Common myeloid progenitor, CD34-positive (primary cell): ENCODE measurements at regions not wholly inside any gene's neighbourhood (a gene's known extent, or its start where the extent isn't known, plus 50 kb on each side); places are given as distances from the start of the nearest gene placed in this dataset.

ENCODE experiments used
- CTCF ChIA-PET: fragments of 350-600 bp; sonication (Branson Sonifier 250); formaldehyde crosslinking; loops from one replicate; lab custom pipeline; 2021; ENCODE audit warnings: antibody characterized with exemption; lab: Charles Lee
- POLR2A ChIA-PET: fragments of 350-600 bp; sonication (Branson Sonifier 250); formaldehyde crosslinking; loops from one replicate; lab custom pipeline; 2021; ENCODE audit warnings: antibody characterized with exemption; lab: Charles Lee
- DNase-seq, 3 donors: peaks; one replicate each; pipeline versions ENCODE4 v3.0.0 to v3.0.0-alpha.2; 2013
- H3K27ac ChIP-seq, 2 experiments: 1 replicate in 1 of 2; 2 replicates in 1 of 2; pipeline ENCODE4 v1.7.0; 2013; ENCODE audit warnings: inconsistent platforms in 2 of 2, low read length in 2 of 2, mild to moderate bottlenecking in 2 of 2, low read depth in 1 of 2, moderate library complexity in 1 of 2; ENCODE audit not compliant: severe bottlenecking in 2 of 2, insufficient read depth in 1 of 2, poor library complexity in 1 of 2
- H3K27me3 ChIP-seq, 5 experiments: replicated peaks in 2 of 5; 1 replicate in 3 of 5; 2 replicates in 2 of 5; pipeline versions ENCODE4 v1.6.1 to v1.7.0; 2013; ENCODE audit warnings: low read length in 4 of 5, mild to moderate bottlenecking in 2 of 5, moderate library complexity in 2 of 5, inconsistent platforms in 1 of 5; ENCODE audit not compliant: insufficient read depth in 5 of 5, control insufficient read depth in 4 of 5
- H3K36me3 ChIP-seq, 4 experiments: 1 replicate in 2 of 4; 2 replicates in 2 of 4; pipeline versions ENCODE4 v1.6.1 to v1.7.0; 2013; ENCODE audit warnings: low read length in 3 of 4, control low read depth in 1 of 4, mild to moderate bottlenecking in 1 of 4; ENCODE audit not compliant: control insufficient read depth in 4 of 4, insufficient read depth in 4 of 4
- H3K4me1 ChIP-seq, 4 experiments: 1 replicate in 3 of 4; 2 replicates in 1 of 4; pipeline versions ENCODE4 v1.6.1 to v1.7.1; 2013; ENCODE audit warnings: low read length in 3 of 4, mild to moderate bottlenecking in 3 of 4, control low read depth in 1 of 4, inconsistent platforms in 1 of 4, moderate library complexity in 1 of 4; ENCODE audit not compliant: control insufficient read depth in 4 of 4, insufficient read depth in 4 of 4; ENCODE audit errors: control extremely low read depth in 1 of 4
- H3K4me3 ChIP-seq, 7 experiments: 1 replicate in 4 of 7; 2 replicates in 3 of 7; pipeline versions ENCODE4 v1.5.1 to v1.7.0; 2013; ENCODE audit warnings: mild to moderate bottlenecking in 7 of 7, low read length in 6 of 7, moderate library complexity in 6 of 7, inconsistent platforms in 2 of 7, low read depth in 2 of 7, control low read depth in 1 of 7; ENCODE audit not compliant: insufficient read depth in 4 of 7, control insufficient read depth in 1 of 7; ENCODE audit errors: extremely low read depth in 1 of 7
- H3K9me3 ChIP-seq, 5 experiments: 1 replicate in 4 of 5; 2 replicates in 1 of 5; pipeline versions ENCODE4 v1.6.1 to v1.7.1; 2013; ENCODE audit warnings: low read length in 4 of 5, mild to moderate bottlenecking in 2 of 5, inconsistent platforms in 1 of 5, low read depth in 1 of 5, moderate library complexity in 1 of 5; ENCODE audit not compliant: control insufficient read depth in 4 of 5, insufficient read depth in 2 of 5; ENCODE audit errors: control extremely low read depth in 1 of 5
- WGBS: methylation state at CpG from one replicate; pipeline ENCODE4 v1.1.5; 2013; ENCODE audit not compliant: insufficient coverage; 5-methylcytosine and 5-hydroxymethylcytosine counted together

DNA sequence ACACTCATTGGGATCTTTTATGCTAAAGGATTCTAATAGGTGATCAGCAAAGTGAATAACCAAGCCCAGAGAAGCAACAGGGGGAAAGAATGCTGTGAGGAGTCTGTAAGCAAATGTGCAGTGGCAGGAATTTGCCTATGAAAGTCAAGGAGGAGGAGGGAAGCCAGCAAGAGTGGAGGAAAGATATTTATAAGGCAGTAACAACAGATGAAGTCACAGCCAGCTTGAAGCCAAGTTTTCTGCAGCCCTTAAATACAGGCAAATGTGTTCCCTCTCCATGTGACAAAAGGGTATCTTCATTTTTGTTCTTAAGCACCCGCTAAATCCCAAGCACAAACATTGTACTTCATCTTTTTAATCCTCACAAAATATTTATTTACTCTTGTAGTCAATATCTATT lies 275.0 kb upstream of the CLNK start:
- H3K4me1 ChIP-seq: peaks cover 6 to 12% (median 8%) of the 10 kb centered on the region in 4 experiments
- POLR2A ChIA-PET: interaction anchor here (0.6 kb wide), 1 partner anchor 52 kb away, joined by 4 read pairs; no protein-coding TSS in a partner anchor
- no CpG with 5 or more reads among the region's 1 CpG for WGBS

DNA sequence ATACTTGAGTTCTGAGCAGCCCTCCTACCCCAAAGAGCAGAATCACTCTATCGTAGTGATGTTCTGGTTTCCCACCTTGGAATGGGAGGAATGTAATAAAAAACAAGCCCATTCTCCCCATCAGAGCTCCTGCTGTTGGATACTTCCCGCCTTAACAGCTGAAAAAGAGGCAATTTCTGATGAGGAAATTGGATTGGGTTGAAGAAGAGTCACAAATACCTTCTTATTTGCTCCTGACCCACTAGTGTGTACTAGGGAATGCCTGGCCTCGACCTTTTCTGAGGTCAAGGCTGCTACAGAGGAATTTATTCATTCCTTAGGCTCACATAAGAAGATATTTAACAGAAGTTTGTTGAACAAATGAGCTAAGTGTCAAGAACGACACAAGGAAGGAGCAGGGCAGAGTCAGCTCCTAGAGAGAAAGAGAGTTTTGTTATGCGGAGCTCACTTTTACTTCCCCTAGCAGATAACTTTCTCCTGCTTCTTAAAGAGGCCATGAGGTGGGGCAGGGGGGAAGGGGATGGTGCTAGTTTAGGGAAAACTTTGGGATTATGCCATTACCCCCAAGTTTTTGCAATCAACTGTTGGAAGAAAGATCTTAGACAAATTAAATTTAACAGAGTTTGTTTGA lies 273.8 kb upstream of the CLNK start:
- 90% methylated on average over 3 of the region's 5 CpGs for WGBS
- no peaks in the 10 kb centered on the region for H3K36me3 ChIP-seq
- POLR2A ChIA-PET: no interaction called here
- H3K27ac ChIP-seq: no peak overlapping the region
- CTCF ChIA-PET: interaction anchor here (4.1 kb wide), 1 partner anchor 11 kb away, joined by 20 read pairs; no protein-coding TSS in a partner anchor
- H3K4me1 ChIP-seq: peaks cover 7 to 21% (median 12%) of the 10 kb centered on the region in 4 experiments
- no peak for DNase-seq
- no peaks in the 10 kb centered on the region for H3K9me3 ChIP-seq
- H3K27me3 ChIP-seq: no peaks in the 10 kb centered on the region
- H3K4me3 ChIP-seq: no peak overlapping the region

More for the DNA sequence above, 275.0 kb upstream of the CLNK start:
- CTCF ChIA-PET: interaction anchor here (1.1 to 4.1 kb wide), 2 partner anchors 10 to 15 kb away, joined by 3 to 20 read pairs; no protein-coding TSS in a partner anchor
- Histone ChIP-seq H3K36me3 (no peaks in the 10 kb centered on the region), H3K9me3 (no peaks in the 10 kb centered on the region), H3K27me3 (no peaks in the 10 kb centered on the region), H3K27ac (no peak overlapping the region), H3K4me3 (no peak overlapping the region)
- no peak for DNase-seq

DNA sequence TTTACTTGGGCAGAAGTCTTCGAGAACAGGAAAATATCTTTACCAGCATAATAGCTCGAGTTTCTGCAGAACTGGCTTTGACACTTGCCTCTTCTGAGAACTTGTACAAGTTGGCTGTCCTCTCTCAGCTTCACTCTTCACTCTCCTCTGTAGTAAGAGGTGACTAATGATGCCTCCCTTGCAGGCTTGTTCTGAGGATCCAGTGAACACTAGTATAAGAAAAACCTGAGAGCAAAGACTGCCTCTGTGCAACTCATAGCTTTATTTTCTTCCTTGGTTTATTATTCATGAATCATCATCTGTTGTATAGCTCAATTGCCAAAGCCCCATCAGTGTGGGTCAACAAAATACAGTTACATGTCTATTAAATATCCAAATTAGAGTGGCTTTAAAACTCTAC lies 266.7 kb upstream of the CLNK start:
- Histone ChIP-seq H3K4me3 (no peak overlapping the region), H3K9me3 (peaks cover 0 to 3% (median under 1%) of the 10 kb centered on the region in 5 experiments), H3K4me1 (peaks cover 7 to 21% (median 12%) of the 10 kb centered on the region in 4 experiments), H3K27me3 (no peaks in the 10 kb centered on the region), H3K36me3 (no peaks in the 10 kb centered on the region), H3K27ac (no peak overlapping the region)
- POLR2A ChIA-PET: no interaction called here
- 95% methylated on average over 2 of the region's 2 CpGs for WGBS
- DNase-seq: peak in 1 of 3 donors; percentile 10
- CTCF ChIA-PET: interaction anchor here (1.3 kb wide), 1 partner anchor 22 kb away, joined by 3 read pairs; no protein-coding TSS in a partner anchor

DNA sequence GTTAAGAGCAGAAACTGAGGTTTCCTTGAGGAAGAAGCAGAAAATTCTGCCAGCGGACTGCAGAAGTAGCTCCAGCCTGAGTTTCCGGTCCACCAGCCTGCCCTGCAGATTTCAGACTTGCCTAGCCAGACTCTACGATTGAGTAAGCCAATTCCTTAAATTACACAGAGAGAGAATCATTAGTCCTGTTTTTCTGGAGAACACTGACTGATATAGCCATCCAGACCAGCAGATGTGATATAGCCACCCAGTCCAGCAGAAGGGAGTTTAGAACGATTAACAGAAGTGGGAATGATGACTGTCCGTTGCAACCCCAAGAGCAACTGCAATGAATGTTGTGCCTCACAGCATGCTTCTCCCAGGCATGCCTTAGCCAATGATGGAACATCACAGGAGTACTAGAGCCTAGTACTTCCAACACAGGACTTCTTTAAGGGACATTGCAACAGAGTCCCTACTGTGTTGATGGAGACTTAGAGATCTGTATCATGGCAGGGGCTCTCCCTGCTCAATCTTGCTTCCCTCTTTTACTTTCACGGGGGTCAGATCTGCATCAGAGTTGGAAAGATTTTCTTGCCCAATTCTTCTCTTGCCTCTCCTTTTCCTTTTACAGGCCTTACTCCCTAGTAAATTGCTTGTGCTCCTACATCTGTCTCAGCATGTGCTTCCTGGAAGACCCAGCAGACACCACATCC lies 264.6 kb upstream of the CLNK start:
- ChIA-PET POLR2A (no interaction called here), CTCF (no interaction called here)
- H3K27me3 ChIP-seq: no peaks in the 10 kb centered on the region
- WGBS: 92% methylated on average over 5 of the region's 6 CpGs
- no peak for DNase-seq
- H3K4me1 ChIP-seq: peaks cover 0 to 8% (median 0%) of the 10 kb centered on the region in 4 experiments
- H3K4me3 ChIP-seq: no peak overlapping the region
- no peaks in the 10 kb centered on the region for H3K36me3 ChIP-seq
- H3K27ac ChIP-seq: no peak overlapping the region
- peaks cover 0 to 3% (median 2%) of the 10 kb centered on the region in 5 experiments for H3K9me3 ChIP-seq

- ChIA-PET POLR2A (no interaction called here), CTCF (no interaction called here)
- H3K9me3 ChIP-seq: peaks cover 0 to 4% (median 3%) of the 10 kb centered on the region in 5 experiments
- no peak overlapping the region for H3K4me3 ChIP-seq
- no peak overlapping the region for H3K27ac ChIP-seq
- H3K27me3 ChIP-seq: no peaks in the 10 kb centered on the region
- no peaks in the 10 kb centered on the region for H3K36me3 ChIP-seq
- WGBS: 97% methylated on average over 4 of the region's 4 CpGs
- H3K4me1 ChIP-seq: no peaks in the 10 kb centered on the region
- DNase-seq: no peak
Observed at GRCh38 chr4:10947898-10948297, 263.3 kb upstream of the CLNK start.

DNA sequence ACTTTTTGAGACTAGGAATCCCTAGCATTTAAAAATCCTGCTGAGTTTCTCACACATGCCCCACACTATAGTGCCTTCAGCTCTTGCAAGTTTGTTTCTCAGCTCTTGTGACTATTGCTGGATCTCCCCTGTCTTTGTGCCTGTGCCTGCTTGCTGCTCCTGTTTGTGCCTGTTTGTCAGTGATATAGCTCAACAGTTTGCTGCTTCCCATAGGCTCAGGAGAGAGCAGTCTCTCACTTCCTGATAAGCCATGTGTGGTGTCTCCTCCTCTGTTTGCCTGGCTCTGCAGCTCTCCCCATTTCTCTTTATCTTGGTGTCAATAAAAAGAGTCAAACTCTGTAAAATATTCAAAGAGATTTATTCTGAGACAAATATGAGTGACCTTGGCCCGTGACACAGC lies 259.8 kb upstream of the CLNK start:
- ChIA-PET CTCF (interaction anchor here (1.3 kb wide), 1 partner anchor 16 kb away, joined by 3 read pairs; no protein-coding TSS in a partner anchor), POLR2A (no interaction called here)
- H3K4me1 ChIP-seq: no peaks in the 10 kb centered on the region
- peaks cover 0 to 25% (median 15%) of the 10 kb centered on the region in 5 experiments for H3K9me3 ChIP-seq
- H3K36me3 ChIP-seq: no peaks in the 10 kb centered on the region
- WGBS: no CpG with 5 or more reads among the region's 1 CpG
- no peak overlapping the region for H3K27ac ChIP-seq
- DNase-seq: no peak
- no peak overlapping the region for H3K4me3 ChIP-seq
- H3K27me3 ChIP-seq: no peaks in the 10 kb centered on the region

DNA sequence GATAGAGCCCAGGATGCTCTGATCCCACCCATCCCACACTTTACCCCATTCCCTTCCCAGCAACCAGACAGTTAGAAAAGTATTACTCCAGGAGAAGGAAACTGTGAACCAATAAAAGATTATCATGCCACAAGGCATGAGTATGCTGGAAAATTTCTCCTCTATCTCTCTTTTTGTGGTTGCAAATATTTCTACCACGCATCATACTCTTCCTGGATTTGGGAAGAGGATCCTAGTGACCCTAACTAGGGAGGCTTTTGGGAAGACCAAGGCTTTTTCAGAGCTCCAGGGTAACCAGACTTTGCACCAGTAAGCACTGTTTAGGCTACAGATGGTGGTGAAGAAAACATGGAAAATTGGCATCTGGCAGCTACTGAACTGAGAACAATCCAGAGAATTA lies 257.6 kb upstream of the CLNK start:
- POLR2A ChIA-PET: no interaction called here
- Histone ChIP-seq H3K36me3 (no peaks in the 10 kb centered on the region), H3K4me1 (no peaks in the 10 kb centered on the region), H3K27me3 (no peaks in the 10 kb centered on the region), H3K9me3 (peaks cover 0 to 25% (median 15%) of the 10 kb centered on the region in 5 experiments), H3K27ac (no peak overlapping the region), H3K4me3 (no peak overlapping the region)
- CTCF ChIA-PET: no interaction called here
- WGBS: 100% methylated on average over 1 of the region's 1 CpG
- no peak for DNase-seq
